ENCODE measurements at regions not wholly inside any gene's neighbourhood (a gene's known extent, or its start where the extent isn't known, plus 50 kb on each side); places are given as distances from the start of the nearest gene placed in this dataset.

DNA sequence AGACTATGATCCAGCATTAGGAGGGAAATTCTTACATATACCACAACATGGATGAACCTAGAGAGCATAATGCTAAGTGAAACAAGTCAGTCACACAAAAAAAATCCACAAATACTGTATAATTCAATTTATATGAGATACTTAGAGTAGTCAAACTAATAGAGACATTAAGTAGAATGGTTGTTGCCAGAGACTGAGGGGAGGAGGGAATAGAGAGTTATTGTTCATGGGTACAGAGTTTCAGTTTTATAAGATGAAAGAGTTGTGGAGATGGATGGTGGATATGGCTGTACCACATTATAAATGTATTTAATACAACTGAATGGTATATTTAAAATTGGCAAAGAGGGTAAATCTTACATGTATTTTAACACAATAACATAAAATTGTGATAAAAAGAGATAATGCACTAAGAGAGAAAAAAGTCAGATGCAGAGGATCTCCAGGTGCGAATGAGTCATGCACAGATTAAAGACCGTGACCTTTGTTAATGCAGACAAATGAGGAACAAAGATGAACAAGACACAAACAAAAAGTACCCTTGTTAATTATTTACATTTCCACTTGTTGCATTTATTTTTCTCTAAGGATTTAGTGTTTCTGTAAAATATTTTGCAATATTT lies 541.7 kb upstream of the MEX3C start:
- H3K4me3 Mint-ChIP-seq = no peak overlapping the region
- peaks cover 17% of the 10 kb centered on the region for H3K4me1 Mint-ChIP-seq
- peaks cover 14% of the 10 kb centered on the region for H3K9me3 Mint-ChIP-seq
- TF ChIP-seq HMGA2 (CRISPR knock-in tag; IDR thresholded peaks at IDR 0.05) (no peak), ELF4 (CRISPR knock-in tag; IDR thresholded peaks at IDR 0.05; ENCODE audit: low read depth) (no peak), ZBTB21 (CRISPR knock-in tag; IDR thresholded peaks at IDR 0.05; ENCODE audit: borderline replicate concordance) (no peak), ZSCAN18 (CRISPR knock-in tag; IDR thresholded peaks at IDR 0.05) (no peak)
- TF ChIP-seq, protein P1, sequence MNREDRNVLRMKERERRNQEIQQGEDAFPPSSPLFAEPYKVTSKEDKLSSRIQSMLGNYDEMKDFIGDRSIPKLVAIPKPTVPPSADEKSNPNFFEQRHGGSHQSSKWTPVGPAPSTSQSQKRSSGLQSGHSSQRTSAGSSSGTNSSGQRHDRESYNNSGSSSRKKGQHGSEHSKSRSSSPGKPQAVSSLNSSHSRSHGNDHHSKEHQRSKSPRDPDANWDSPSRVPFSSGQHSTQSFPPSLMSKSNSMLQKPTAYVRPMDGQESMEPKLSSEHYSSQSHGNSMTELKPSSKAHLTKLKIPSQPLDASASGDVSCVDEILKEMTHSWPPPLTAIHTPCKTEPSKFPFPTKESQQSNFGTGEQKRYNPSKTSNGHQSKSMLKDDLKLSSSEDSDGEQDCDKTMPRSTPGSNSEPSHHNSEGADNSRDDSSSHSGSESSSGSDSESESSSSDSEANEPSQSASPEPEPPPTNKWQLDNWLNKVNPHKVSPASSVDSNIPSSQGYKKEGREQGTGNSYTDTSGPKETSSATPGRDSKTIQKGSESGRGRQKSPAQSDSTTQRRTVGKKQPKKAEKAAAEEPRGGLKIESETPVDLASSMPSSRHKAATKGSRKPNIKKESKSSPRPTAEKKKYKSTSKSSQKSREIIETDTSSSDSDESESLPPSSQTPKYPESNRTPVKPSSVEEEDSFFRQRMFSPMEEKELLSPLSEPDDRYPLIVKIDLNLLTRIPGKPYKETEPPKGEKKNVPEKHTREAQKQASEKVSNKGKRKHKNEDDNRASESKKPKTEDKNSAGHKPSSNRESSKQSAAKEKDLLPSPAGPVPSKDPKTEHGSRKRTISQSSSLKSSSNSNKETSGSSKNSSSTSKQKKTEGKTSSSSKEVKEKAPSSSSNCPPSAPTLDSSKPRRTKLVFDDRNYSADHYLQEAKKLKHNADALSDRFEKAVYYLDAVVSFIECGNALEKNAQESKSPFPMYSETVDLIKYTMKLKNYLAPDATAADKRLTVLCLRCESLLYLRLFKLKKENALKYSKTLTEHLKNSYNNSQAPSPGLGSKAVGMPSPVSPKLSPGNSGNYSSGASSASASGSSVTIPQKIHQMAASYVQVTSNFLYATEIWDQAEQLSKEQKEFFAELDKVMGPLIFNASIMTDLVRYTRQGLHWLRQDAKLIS (CRISPR knock-in tag; IDR thresholded peaks at IDR 0.05; ENCODE audit: borderline replicate concordance) = no peak
- ChIA-PET POLR2A (no interaction called here), CTCF (no interaction called here)
- ATAC-seq = no peak
- no peaks in the 10 kb centered on the region for H3K27me3 Mint-ChIP-seq (ENCODE audit: low read depth)
- no peak overlapping the region for H3K27ac Mint-ChIP-seq
- DNase-seq (ENCODE audit: low spot score) = no peak
- peaks cover 6% of the 10 kb centered on the region for H3K36me3 Mint-ChIP-seq

DNA sequence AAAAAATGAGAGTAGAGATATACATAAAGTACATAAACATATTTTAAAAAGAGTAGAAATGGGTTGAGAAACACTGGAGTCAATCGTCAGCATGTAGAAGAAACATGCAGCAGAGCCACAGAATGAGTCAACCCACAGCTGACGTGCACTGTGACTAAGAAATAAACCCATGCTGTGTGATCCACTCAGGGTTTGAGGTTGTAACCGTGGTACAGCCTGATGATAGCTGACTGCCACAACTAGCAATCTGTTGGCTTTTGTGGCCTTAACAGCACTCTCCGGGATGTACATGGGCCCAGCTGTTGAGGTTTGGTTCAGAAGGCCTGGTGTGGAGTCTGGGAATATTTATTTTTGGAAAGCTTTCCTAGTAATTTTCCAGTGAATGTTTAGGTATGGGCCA lies 554.4 kb upstream of the MEX3C start:
- ChIA-PET POLR2A (no interaction called here), CTCF (interaction anchor here (0.9 kb wide), 1 partner anchor 641 kb away, joined by 3 read pairs; no protein-coding TSS in a partner anchor)
- DNase-seq (ENCODE audit: low spot score) (no peak), ATAC-seq (no peak)
- Mint-ChIP-seq H3K4me3 (no peak overlapping the region), H3K36me3 (peaks cover 2% of the 10 kb centered on the region; the same call in 1 of the 2 replicates), H3K4me1 (peaks cover 43% of the 10 kb centered on the region), H3K27me3 (ENCODE audit: low read depth) (peaks cover 2% of the 10 kb centered on the region; the same call in 1 of the 2 replicates), H3K9me3 (peaks cover 16% of the 10 kb centered on the region), H3K27ac (no peak overlapping the region)
- TF ChIP-seq USF2 (CRISPR knock-in tag; IDR thresholded peaks at IDR 0.05) (no peak), EMX1 (CRISPR knock-in tag; IDR thresholded peaks at IDR 0.05) (no peak), ZNF121 (CRISPR knock-in tag; IDR thresholded peaks at IDR 0.05) (no peak), ELF4 (CRISPR knock-in tag; IDR thresholded peaks at IDR 0.05; ENCODE audit: low read depth) (no peak), PRRX2 (CRISPR knock-in tag; IDR thresholded peaks at IDR 0.05) (no peak), ZMAT4 (CRISPR knock-in tag; IDR thresholded peaks at IDR 0.05) (no peak), MAX (CRISPR knock-in tag; IDR thresholded peaks at IDR 0.05) (no peak), TEAD4 (CRISPR knock-in tag; IDR thresholded peaks at IDR 0.05) (no peak), ZNF423 (CRISPR knock-in tag; IDR thresholded peaks at IDR 0.05) (no peak), MYBL2 (CRISPR knock-in tag; IDR thresholded peaks at IDR 0.05) (no peak), ATF1 (CRISPR knock-in tag; IDR thresholded peaks at IDR 0.05) (no peak), NR2C2 (CRISPR knock-in tag; IDR thresholded peaks at IDR 0.05) (no peak), ETV6 (CRISPR knock-in tag; IDR thresholded peaks at IDR 0.05) (no peak), ZBTB21 (CRISPR knock-in tag; IDR thresholded peaks at IDR 0.05; ENCODE audit: borderline replicate concordance) (no peak), SMAD3 (CRISPR knock-in tag; IDR thresholded peaks at IDR 0.05; ENCODE audit: borderline replicate concordance) (no peak), TEAD1 (CRISPR knock-in tag; IDR thresholded peaks at IDR 0.05) (no peak)
- TF ChIP-seq, protein P2, sequence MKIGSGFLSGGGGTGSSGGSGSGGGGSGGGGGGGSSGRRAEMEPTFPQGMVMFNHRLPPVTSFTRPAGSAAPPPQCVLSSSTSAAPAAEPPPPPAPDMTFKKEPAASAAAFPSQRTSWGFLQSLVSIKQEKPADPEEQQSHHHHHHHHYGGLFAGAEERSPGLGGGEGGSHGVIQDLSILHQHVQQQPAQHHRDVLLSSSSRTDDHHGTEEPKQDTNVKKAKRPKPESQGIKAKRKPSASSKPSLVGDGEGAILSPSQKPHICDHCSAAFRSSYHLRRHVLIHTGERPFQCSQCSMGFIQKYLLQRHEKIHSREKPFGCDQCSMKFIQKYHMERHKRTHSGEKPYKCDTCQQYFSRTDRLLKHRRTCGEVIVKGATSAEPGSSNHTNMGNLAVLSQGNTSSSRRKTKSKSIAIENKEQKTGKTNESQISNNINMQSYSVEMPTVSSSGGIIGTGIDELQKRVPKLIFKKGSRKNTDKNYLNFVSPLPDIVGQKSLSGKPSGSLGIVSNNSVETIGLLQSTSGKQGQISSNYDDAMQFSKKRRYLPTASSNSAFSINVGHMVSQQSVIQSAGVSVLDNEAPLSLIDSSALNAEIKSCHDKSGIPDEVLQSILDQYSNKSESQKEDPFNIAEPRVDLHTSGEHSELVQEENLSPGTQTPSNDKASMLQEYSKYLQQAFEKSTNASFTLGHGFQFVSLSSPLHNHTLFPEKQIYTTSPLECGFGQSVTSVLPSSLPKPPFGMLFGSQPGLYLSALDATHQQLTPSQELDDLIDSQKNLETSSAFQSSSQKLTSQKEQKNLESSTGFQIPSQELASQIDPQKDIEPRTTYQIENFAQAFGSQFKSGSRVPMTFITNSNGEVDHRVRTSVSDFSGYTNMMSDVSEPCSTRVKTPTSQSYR (CRISPR knock-in tag; IDR thresholded peaks at IDR 0.05) = no peak
- TF ChIP-seq, protein P3, sequence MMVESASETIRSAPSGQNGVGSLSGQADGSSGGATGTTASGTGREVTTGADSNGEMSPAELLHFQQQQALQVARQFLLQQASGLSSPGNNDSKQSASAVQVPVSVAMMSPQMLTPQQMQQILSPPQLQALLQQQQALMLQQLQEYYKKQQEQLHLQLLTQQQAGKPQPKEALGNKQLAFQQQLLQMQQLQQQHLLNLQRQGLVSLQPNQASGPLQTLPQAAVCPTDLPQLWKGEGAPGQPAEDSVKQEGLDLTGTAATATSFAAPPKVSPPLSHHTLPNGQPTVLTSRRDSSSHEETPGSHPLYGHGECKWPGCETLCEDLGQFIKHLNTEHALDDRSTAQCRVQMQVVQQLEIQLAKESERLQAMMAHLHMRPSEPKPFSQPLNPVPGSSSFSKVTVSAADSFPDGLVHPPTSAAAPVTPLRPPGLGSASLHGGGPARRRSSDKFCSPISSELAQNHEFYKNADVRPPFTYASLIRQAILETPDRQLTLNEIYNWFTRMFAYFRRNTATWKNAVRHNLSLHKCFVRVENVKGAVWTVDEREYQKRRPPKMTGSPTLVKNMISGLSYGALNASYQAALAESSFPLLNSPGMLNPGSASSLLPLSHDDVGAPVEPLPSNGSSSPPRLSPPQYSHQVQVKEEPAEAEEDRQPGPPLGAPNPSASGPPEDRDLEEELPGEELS (CRISPR knock-in tag; IDR thresholded peaks at IDR 0.05) = no peak
- TF ChIP-seq, protein P4, sequence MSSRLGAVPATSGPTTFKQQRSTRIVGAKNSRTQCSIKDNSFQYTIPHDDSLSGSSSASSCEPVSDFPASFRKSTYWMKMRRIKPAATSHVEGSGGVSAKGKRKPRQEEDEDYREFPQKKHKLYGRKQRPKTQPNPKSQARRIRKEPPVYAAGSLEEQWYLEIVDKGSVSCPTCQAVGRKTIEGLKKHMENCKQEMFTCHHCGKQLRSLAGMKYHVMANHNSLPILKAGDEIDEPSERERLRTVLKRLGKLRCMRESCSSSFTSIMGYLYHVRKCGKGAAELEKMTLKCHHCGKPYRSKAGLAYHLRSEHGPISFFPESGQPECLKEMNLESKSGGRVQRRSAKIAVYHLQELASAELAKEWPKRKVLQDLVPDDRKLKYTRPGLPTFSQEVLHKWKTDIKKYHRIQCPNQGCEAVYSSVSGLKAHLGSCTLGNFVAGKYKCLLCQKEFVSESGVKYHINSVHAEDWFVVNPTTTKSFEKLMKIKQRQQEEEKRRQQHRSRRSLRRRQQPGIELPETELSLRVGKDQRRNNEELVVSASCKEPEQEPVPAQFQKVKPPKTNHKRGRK (CRISPR knock-in tag; IDR thresholded peaks at IDR 0.05; ENCODE audit: borderline replicate concordance) = no peak
